ENCODE measurements at regions not wholly inside any gene's neighbourhood (a gene's known extent, or its start where the extent isn't known, plus 50 kb on each side); places are given as distances from the start of the nearest gene placed in this dataset.

- TF ChIP-seq POLR2A (IDR thresholded peaks at IDR 0.05) (no peak), CTCF (IDR thresholded peaks at IDR 0.05) (no peak)
Observed at GRCh38 chr10:44308935-44309334, 76.0 kb downstream of the CXCL12 start.
